ENCODE measurements at regions not wholly inside any gene's neighbourhood (a gene's known extent, or its start where the extent isn't known, plus 50 kb on each side); places are given as distances from the start of the nearest gene placed in this dataset.

DNA sequence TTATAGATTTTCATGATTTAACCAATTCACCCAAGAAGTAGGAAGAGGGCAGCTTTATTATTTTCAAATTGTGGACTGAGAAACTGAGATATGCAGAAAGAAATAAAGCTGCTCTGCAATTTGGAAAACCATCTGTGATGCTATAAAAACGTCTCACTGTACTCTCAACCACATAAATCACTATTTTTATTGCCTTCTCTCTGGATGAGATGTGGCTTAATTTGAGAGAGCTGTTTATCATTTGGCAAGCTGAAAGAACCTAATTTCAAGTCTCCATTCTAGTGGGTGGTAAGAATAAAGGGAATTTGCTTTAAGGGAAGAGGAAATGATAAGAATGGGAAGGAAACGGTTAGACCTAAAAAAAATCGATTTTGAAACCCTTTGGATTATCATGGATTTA lies 49.9 kb upstream of the CYP1B1 start:
- DNase-seq (no peak), ATAC-seq (no peak)
- Histone ChIP-seq H3K4me3 (no peak overlapping the region), H3K4me1 (peaks cover 0 to 66% (median 21%) of the 10 kb centered on the region in 9 donors), H3K27me3 (no peaks in the 10 kb centered on the region), H3K9me3 (peaks cover 0 to 22% (median 3%) of the 10 kb centered on the region in 11 donors), H3K36me3 (peaks cover 0 to 2% (median 0%) of the 10 kb centered on the region in 9 donors), H3K27ac (peak overlapping the region in 1 of 10 donors; percentile 1)
- TF ChIP-seq, protein P1, sequence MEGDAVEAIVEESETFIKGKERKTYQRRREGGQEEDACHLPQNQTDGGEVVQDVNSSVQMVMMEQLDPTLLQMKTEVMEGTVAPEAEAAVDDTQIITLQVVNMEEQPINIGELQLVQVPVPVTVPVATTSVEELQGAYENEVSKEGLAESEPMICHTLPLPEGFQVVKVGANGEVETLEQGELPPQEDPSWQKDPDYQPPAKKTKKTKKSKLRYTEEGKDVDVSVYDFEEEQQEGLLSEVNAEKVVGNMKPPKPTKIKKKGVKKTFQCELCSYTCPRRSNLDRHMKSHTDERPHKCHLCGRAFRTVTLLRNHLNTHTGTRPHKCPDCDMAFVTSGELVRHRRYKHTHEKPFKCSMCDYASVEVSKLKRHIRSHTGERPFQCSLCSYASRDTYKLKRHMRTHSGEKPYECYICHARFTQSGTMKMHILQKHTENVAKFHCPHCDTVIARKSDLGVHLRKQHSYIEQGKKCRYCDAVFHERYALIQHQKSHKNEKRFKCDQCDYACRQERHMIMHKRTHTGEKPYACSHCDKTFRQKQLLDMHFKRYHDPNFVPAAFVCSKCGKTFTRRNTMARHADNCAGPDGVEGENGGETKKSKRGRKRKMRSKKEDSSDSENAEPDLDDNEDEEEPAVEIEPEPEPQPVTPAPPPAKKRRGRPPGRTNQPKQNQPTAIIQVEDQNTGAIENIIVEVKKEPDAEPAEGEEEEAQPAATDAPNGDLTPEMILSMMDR (IDR thresholded peaks at IDR 0.05), result no peak
- 63 to 73% methylated on average over 3 of the region's 3 CpGs for WGBS, 2 donors
- intact Hi-C loops (cut with DNase I), result loop anchor here in 1 of 10 donors (1.0 kb wide), 1 partner anchor 31 kb away; no protein-coding TSS in a partner anchor
